ENCODE measurements at regions not wholly inside any gene's neighbourhood (a gene's known extent, or its start where the extent isn't known, plus 50 kb on each side); places are given as distances from the start of the nearest gene placed in this dataset.

DNA sequence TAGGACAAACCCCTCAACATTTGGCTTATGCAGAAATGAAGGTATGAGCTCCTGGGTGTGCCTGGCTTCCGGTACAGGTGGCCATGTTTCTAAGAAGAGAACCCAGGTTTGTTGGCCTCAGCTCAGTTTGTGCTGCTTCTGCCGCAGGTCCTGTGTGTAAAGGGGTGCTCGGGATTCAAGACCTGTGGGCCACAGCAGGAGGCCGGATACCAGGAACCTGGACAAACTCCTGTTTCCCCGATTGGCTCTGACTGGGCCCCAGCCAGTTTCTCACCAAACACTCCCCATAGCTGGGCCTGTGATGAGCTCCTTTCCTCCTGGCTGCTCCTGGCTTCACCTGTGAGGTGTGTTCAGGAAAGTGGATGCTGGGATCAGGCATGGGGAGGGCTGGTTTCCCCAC lies 271.2 kb upstream of the IRX2 start:
- in situ Hi-C loops (cut with HindIII; ENCODE audit: low sequenced_read_pairs) = no loop called here
- no peak for DNase-seq (ENCODE audit: low read depth)
- TF ChIP-seq, protein P1, sequence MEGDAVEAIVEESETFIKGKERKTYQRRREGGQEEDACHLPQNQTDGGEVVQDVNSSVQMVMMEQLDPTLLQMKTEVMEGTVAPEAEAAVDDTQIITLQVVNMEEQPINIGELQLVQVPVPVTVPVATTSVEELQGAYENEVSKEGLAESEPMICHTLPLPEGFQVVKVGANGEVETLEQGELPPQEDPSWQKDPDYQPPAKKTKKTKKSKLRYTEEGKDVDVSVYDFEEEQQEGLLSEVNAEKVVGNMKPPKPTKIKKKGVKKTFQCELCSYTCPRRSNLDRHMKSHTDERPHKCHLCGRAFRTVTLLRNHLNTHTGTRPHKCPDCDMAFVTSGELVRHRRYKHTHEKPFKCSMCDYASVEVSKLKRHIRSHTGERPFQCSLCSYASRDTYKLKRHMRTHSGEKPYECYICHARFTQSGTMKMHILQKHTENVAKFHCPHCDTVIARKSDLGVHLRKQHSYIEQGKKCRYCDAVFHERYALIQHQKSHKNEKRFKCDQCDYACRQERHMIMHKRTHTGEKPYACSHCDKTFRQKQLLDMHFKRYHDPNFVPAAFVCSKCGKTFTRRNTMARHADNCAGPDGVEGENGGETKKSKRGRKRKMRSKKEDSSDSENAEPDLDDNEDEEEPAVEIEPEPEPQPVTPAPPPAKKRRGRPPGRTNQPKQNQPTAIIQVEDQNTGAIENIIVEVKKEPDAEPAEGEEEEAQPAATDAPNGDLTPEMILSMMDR (IDR thresholded peaks at IDR 0.05; ENCODE audit: low read depth, low read length, missing control alignments) = no peak
- no peak overlapping the region for H3K4me3 ChIP-seq (ENCODE audit: low read depth, low read length)

DNA sequence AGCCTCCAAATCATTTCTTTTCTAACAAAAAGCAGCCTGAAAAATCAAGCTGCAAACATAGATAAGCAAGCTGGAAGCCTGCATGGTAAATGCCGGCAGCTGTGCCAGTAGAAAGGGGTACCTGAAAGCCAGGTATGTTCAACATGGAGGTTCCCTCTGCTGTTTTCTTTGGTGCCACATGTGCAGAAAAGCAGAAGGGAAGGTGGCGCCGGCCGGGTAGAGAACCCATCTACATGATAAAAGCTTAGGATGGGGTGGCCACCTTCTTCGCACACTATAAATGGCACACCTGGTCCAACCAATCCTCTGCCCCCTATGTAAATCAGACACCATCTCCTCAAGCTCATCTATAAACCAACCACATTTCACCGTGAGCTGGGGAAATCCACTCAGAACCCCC lies 268.9 kb upstream of the IRX2 start:
- DNase-seq (ENCODE audit: low read depth) = no peak
- TF ChIP-seq, protein P1 (IDR thresholded peaks at IDR 0.05; ENCODE audit: low read depth, low read length, missing control alignments) = no peak
- H3K4me3 ChIP-seq (ENCODE audit: low read depth, low read length) = no peak overlapping the region
- in situ Hi-C loops (cut with HindIII; ENCODE audit: low sequenced_read_pairs) = no loop called here

DNA sequence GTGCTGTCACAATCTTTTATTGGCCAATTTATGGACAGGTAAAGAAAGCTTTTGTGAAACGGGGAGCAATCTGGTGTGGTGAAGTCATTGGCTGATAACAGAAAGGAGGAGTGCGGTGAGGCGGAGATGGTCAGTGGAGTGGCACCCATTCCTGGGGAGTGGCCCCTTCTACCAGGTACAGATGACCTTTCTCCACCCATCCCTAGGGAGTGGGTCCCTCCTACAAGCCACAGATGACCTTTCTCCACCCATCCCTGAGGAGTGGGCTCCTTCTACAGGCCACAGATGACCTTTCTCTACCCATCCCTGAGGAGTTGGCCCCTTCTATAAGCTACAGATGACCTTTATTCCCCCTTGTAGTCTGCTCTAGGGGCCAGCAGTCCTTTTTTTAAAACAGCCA lies 267.6 kb upstream of the IRX2 start:
- in situ Hi-C loops (cut with HindIII; ENCODE audit: low sequenced_read_pairs) = no loop called here
- no peak overlapping the region for H3K4me3 ChIP-seq (ENCODE audit: low read depth, low read length)
- TF ChIP-seq, protein P1 (IDR thresholded peaks at IDR 0.05; ENCODE audit: low read depth, low read length, missing control alignments) = no peak
- no peak for DNase-seq (ENCODE audit: low read depth)

DNA sequence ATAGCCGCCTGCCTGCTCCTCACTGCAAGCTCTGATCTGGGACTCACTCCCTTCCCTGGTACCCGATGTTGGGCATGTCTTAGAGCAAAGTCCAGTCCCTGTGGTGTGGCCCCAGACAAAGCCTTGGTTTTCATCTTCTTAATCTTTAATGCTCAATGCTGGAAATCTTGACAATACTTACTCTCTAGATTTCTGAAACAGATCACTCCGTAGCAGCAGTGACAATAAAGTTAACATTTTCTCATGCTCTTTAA lies 260.2 kb upstream of the IRX2 start:
- in situ Hi-C loops (cut with HindIII; ENCODE audit: low sequenced_read_pairs) = no loop called here
- no peak for DNase-seq (ENCODE audit: low read depth)
- H3K4me3 ChIP-seq (ENCODE audit: low read depth, low read length) = no peak overlapping the region
- TF ChIP-seq, protein P1 (IDR thresholded peaks at IDR 0.05; ENCODE audit: low read depth, low read length, missing control alignments) = no peak

DNA sequence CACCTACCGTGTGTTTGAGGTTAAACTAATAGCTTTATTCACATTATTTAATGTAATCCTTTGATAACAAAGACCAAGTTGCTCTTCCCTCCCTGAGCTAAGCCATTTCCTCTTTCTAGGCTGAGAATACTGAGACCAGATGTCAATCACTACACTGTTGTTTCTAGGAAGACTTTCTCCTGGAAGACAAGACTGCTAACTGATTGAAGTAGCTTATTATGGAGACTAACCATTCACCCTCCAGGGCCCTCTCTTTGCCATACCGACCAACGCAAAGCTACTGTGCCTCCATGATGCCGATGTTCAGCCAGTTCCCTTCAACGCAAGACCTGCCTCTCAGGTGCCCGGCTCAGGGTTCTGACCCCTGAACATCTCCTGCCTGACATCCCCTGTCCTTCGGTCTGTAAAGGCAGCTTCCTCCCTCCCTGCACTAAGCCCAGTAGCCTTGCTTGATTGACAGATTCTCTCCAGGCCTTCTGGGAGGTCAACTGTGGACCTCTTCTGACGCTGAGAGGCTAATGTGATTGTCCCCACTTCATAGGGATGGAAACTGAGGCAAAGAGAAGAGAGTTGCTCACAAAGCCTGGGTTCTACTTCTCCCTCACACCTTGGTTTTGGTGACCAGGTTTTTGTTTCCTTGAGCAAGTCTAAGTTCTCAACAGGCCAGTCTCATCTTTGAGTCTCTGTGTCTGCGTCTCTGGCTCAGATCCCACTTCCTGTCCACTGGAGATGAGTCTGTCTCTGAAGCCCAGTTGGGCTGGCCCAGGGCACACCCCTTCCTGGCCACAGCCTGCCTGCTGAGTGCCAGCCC lies 259.7 kb upstream of the IRX2 start:
- DNase-seq (ENCODE audit: low read depth) = no peak
- in situ Hi-C loops (cut with HindIII; ENCODE audit: low sequenced_read_pairs) = no loop called here
- TF ChIP-seq, protein P1 (IDR thresholded peaks at IDR 0.05; ENCODE audit: low read depth, low read length, missing control alignments) = no peak
- H3K4me3 ChIP-seq (ENCODE audit: low read depth, low read length) = no peak overlapping the region

GRCh38 chr5:3010301-3010952 lies 258.9 kb upstream of the IRX2 start:
- in situ Hi-C loops (cut with HindIII; ENCODE audit: low sequenced_read_pairs) = no loop called here
- DNase-seq (ENCODE audit: low read depth) = no peak
- TF ChIP-seq, protein P1 (IDR thresholded peaks at IDR 0.05; ENCODE audit: low read depth, low read length, missing control alignments) = no peak
- H3K4me3 ChIP-seq (ENCODE audit: low read depth, low read length) = no peak overlapping the region

Measured in astrocyte of the cerebellum (primary cell).